ENCODE measurements at regions not wholly inside any gene's neighbourhood (a gene's known extent, or its start where the extent isn't known, plus 50 kb on each side); places are given as distances from the start of the nearest gene placed in this dataset.

- no peak overlapping the region for H3K4me3 ChIP-seq (ENCODE audit: low read depth, low read length)
- TF ChIP-seq CTCF (conservative IDR thresholded peaks at IDR 0.05; ENCODE audit: low read depth, low read length) = no peak
- no peak for DNase-seq (ENCODE audit: low read depth)
Observed at GRCh38 chr4:29240641-29241040, 1479.5 kb upstream of the PCDH7 start.

- no peak for DNase-seq (ENCODE audit: low read depth)
- TF ChIP-seq CTCF (conservative IDR thresholded peaks at IDR 0.05; ENCODE audit: low read depth, low read length) = no peak
Observed at GRCh38 chr4:29243054-29243453, 1477.1 kb upstream of the PCDH7 start.

GRCh38 chr4:29243851-29244250 is 1476.3 kb upstream of the PCDH7 start:
- TF ChIP-seq CTCF (conservative IDR thresholded peaks at IDR 0.05; ENCODE audit: low read depth, low read length) = no peak
- H3K4me3 ChIP-seq (ENCODE audit: low read depth, low read length) = no peak overlapping the region
- DNase-seq (ENCODE audit: low read depth) = no peak

More at GRCh38 chr4:29243054-29243453, 1477.1 kb upstream of the PCDH7 start:
- no peak overlapping the region for H3K4me3 ChIP-seq (ENCODE audit: low read depth, low read length)

GRCh38 chr4:29259556-29259955 is 1460.6 kb upstream of the PCDH7 start:
- TF ChIP-seq CTCF (conservative IDR thresholded peaks at IDR 0.05; ENCODE audit: low read depth, low read length) = no peak
- DNase-seq (ENCODE audit: low read depth) = no peak
- no peak overlapping the region for H3K4me3 ChIP-seq (ENCODE audit: low read depth, low read length)

- no peak overlapping the region for H3K4me3 ChIP-seq (ENCODE audit: low read depth, low read length)
- no peak for TF ChIP-seq CTCF (conservative IDR thresholded peaks at IDR 0.05; ENCODE audit: low read depth, low read length)
- no peak for DNase-seq (ENCODE audit: low read depth)
Observed at GRCh38 chr4:29262986-29263385, 1457.2 kb upstream of the PCDH7 start.

GRCh38 chr4:29276150-29276549 is 1444.0 kb upstream of the PCDH7 start:
- no peak for DNase-seq (ENCODE audit: low read depth)
- no peak for TF ChIP-seq CTCF (conservative IDR thresholded peaks at IDR 0.05; ENCODE audit: low read depth, low read length)
- H3K4me3 ChIP-seq (ENCODE audit: low read depth, low read length) = no peak overlapping the region

GRCh38 chr4:29277381-29277780 is 1442.8 kb upstream of the PCDH7 start:
- H3K4me3 ChIP-seq (ENCODE audit: low read depth, low read length) = no peak overlapping the region
- DNase-seq (ENCODE audit: low read depth) = peak; percentile 21
- no peak for TF ChIP-seq CTCF (conservative IDR thresholded peaks at IDR 0.05; ENCODE audit: low read depth, low read length)
